Daoy (cell line): ENCODE measurements at regions not wholly inside any gene's neighbourhood (a gene's known extent, or its start where the extent isn't known, plus 50 kb on each side); places are given as distances from the start of the nearest gene placed in this dataset.
"Not testable (repeated sequence)": the region's sequence is repeated elsewhere in the genome, so short reads cannot be mapped to it uniquely, and the experiment has no call there.

Experiments
- DNase-seq: peaks from one replicate; pipeline ENCODE4 v3.0.0-alpha.2; 2015; ENCODE audit warnings: low read depth

GRCh38 chr6:120498711-120499110 is 835.6 kb downstream of the TBC1D32 start:
- DNase-seq, result no peak

- no peak for DNase-seq
Observed at GRCh38 chr6:120496661-120497060, 837.6 kb downstream of the TBC1D32 start.

DNA sequence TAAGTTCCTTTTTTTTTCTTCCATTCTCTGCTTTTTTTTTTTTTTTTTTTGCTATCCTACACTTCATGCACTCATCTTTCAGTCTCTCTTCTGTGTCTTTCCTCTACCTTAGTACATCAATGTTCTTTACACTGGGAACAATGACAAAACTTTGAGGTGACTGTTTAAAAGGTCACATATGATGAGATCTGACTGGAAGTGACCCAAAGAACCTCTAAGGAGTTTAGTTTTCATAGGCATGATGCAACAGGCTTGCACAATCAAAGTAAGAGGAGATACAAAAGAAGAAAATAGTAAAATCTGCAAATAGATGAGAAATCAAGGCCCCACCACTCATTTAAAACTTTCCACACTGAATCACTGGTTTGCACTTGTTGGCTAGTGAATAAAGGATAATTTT is 840.8 kb downstream of the TBC1D32 start:
- no peak for DNase-seq

- no peak for DNase-seq
Observed at GRCh38 chr6:120489941-120490340, 844.3 kb downstream of the TBC1D32 start.

DNA sequence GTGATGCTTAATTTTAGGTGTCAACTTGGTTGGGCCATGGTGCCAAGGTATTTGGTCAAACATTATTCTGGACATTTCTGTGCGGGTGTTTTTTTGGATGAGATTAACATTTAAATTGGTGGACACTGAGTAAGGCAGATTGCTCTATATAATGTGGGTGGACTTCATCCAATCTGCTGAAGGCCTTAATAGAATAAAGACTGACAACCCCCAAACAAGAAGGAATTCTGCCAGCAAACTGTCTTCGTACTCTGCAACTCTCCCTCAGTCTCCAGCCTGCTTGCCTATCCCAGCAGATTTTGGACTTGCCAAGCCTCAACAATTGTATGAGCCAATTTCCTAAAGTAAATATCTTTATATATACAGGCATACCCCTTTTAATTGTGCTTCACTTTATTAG is 850.1 kb downstream of the TBC1D32 start:
- no peak for DNase-seq

DNA sequence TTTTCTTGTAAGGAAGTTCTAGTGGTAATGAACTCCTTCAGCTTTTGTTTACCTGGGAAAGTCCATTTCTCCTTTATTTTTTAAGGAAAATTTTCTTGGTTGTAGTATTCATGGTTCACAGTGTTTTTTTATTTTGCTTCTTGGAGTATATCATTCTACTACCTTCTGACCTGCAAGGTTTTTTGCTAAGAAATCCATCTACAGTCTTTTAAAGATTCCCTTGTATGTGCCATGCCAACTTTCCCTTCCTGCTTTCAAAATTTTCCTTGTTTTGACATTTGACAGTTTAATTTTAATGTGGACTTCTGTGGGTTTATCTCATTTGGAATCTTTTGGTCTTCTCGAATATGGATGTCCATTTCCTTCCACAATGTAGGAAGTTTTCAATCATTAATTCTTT is 855.6 kb downstream of the TBC1D32 start:
- DNase-seq, result no peak

DNA sequence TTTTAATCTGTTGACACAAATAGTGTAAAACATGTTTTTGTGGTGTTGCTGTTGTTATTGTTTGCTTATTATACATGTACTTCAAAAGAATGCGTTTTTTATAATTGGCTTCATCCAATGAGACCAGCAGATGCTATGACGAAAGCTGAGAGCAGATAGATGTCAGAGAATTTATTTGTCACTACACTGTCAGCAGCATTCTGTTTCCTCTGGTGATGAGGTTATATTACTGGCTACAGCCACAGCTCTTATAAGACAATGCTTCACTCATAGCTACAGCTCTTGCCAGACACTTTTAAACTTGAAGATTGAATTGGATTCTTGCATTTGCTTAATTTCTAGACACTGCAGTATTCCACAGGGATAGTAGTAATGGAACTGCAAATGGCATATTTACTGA is 860.5 kb downstream of the TBC1D32 start:
- no peak for DNase-seq

GRCh38 chr6:120468486-120468885 is 865.8 kb downstream of the TBC1D32 start:
- no peak for DNase-seq

GRCh38 chr6:120451508-120451907 is 882.8 kb downstream of the TBC1D32 start:
- no peak for DNase-seq

DNA sequence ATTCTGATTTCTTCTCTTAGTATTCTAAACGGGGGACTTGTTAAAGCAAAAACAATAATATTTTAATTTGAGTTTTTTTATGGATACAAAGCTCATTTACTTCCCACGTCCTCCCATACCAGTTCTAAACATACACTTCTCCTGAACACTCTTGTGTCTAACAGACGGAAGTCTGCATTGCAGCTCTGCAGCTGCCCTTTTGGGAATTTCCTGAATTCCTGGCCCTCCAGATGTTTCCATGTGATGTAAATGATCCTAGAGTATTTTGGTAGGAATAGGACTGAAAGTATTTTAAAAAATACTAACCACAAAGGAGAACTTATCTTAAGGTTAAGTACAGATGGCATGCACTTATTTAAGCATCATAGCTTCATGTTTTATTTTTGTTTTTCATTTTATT is 886.7 kb downstream of the TBC1D32 start:
- DNase-seq, result no peak

- DNase-seq, result not testable (repeated sequence)
Observed at GRCh38 chr6:120432840-120433239, 901.4 kb downstream of the TBC1D32 start.

GRCh38 chr6:120431841-120432240 is 902.4 kb downstream of the TBC1D32 start:
- no peak for DNase-seq

- no peak for DNase-seq
Observed at GRCh38 chr6:120411394-120411793, 922.9 kb downstream of the TBC1D32 start.

- DNase-seq, result no peak
Observed at GRCh38 chr6:120410586-120410985, 923.7 kb downstream of the TBC1D32 start.

DNA sequence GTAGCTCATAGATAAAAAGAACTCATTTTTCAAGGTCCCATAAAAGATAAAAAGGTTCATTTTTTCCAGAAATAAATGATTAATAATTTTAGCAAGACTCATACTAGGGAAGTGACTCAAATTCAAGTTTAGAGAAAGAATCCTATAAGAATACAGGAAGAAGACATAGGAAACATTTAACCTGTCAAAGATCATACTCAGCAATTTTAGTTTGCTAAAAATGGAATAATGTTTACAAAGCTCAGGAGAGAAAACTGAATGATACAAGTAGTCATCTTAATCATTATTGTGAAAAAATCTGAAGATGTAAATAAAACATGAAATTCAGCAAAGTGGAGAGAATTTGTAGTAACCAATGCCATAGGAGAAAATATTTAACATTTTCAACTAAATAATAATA is 926.6 kb downstream of the TBC1D32 start:
- no peak for DNase-seq

DNA sequence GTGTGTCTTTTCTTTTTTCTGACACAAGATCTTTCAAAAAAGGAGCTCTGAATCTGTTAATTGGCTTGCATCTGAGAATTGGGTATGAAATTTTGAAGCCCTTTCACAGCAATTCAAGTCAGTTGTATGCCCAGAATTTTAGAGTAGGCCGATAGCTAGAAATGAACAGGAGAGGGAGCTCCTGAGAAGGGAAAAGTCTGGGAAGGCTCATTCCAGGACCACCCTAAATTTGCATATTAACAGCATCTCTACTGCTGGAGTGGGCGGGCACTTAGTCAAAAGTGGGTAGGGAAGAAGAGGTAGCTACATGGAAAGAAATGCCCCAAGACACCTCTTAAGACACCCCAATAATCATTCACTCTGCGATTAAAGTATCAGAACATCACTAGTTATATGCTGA is 928.3 kb downstream of the TBC1D32 start:
- DNase-seq, result no peak

DNA sequence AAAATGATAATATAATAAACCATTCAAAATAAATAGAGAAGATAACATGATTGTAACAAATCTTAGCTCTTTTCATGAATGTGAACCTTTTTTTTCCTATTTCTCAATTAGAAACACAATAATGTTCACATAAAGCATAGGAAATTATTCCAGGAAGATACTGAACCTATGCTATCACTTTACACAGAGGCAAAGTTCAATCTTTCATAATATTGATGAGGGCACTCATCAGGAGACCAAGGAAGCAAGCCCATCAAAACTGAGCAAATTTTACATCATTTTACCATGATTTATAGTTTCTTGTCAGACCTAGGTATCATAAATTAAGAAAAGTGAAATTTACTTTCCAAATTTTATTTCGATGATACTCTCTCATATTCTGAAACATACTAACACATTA is 938.5 kb downstream of the TBC1D32 start:
- DNase-seq, result no peak

- DNase-seq, result no peak
Observed at GRCh38 chr6:120395330-120395729, 939.0 kb downstream of the TBC1D32 start.

DNA sequence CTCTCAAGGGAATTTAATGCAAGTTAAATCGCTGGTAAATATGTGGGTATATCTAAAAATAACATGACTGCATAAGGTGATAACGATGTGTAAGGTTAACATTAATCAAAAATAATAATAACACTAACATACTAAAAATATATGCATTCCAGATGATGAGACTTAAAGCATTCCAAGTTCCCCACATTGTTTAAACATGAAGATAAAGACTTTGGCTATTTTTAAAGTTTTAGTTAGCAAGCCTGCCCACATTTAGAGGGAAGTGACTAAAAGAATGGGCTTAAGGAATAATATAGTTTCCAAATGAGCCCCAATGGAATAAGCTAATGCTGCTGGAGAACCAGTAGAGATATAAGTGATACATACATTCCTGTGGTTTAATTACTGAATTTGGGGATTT is 941.3 kb downstream of the TBC1D32 start:
- DNase-seq, result no peak

- DNase-seq, result no peak
Observed at GRCh38 chr6:120384671-120385070, 949.6 kb downstream of the TBC1D32 start.

DNA sequence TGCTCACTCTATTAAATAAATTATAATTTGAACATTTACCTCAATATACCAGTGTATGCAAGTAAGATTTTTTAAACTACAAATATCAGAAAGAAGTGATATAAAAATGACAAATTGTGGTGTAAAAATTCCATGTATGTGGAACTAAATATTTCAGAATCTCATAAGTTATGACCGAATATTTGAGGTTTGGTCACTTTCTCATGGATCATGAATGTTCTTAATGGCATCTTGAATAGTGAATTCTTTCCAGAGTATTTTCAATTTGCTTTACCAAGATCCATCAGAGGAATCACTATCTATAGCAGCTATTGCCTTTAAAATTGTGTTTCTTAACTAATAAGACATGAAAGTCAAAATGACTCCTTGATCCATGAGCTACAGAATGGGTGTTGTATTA is 950.6 kb downstream of the TBC1D32 start:
- DNase-seq, result no peak

DNA sequence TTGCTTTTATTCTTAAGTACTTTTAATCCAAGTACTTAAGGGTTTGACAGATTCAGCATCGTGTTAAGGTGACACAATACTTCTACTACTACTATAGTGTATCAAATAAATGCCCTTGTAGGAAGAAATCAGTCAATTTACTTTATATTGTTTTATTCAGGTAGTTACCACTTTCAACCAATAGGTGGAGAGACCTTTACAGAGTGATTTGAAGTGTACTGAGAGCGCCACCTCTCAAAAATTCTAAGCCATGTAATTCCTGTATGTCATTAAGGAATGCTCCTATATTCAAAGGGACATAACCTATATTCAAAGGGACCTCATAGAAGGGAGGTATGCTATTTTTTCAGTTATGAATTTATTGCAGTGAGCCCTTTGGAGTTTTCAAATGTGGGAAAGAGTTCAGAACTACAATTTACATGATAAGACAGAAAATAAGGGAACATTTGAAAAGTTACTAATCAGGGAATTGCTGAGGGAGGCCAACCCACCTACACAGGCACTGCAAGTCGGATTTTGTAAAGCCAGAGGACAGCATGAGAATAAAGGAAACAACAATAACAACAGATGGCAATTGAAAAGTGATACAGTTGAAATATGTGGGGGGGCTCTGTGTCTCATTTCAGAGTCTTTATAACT is 955.6 kb downstream of the TBC1D32 start:
- peak; percentile 5 for DNase-seq

DNA sequence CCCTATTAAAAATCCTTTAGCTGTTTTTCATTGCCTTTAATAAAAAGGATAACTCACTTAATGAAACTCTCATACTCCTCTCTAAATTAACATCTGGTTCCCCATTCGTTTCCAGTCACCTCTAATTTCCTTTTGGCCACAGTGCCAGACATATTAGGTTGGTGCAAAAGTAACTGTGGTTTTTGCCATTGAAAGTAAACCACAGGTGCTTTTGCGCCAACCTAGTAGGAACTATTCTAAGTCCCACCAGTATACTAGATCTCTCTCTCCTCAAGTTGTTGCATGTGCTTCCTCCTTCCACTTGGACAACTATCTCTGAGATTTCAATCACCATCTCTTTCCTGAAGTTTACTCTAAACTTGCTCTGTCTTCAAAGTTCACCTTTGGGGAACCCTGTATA is 961.1 kb downstream of the TBC1D32 start:
- DNase-seq, result no peak

GRCh38 chr6:120363429-120363828 is 970.9 kb downstream of the TBC1D32 start:
- DNase-seq, result peak; percentile 3
